GM12878 (cell line): ENCODE measurements at regions not wholly inside any gene's neighbourhood (a gene's known extent, or its start where the extent isn't known, plus 50 kb on each side); places are given as distances from the start of the nearest gene placed in this dataset.

Source experiments
- ATAC-seq: fragments of 200-7000 bp; cut with Tn5 transposase; 3 replicates; pipeline ENCODE4 v1.9.1; 2020; ENCODE audit warnings: mild to moderate bottlenecking, moderate library complexity
- BruUV-seq: library from RNA; stranded (reverse); fragments of 400-500 nt; replicated peaks from 2 replicates; lab custom pipeline; 2021; lab: Mats Ljungman, UMichigan
- CTCF ChIA-PET: fragments of 300-600 bp; sonication (Branson Sonifier 250); formaldehyde crosslinking; extraction: SDS; loops from one replicate; lab custom pipeline; 2021; ENCODE audit warnings: inconsistent platforms; lab: Yijun Ruan, JAX
- POLR2A ChIA-PET: fragments of 350-600 bp; formaldehyde crosslinking; extraction: SDS; loops from one replicate; lab custom pipeline; 2021; ENCODE audit warnings: inconsistent platforms; lab: Charles Lee
- RAD21 ChIA-PET: fragments of 300-600 bp; sonication (Branson Sonifier 250); formaldehyde crosslinking; loops from one replicate; lab custom pipeline; 2023; ENCODE audit warnings: antibody characterized with exemption; ENCODE audit not compliant: unreplicated experiment; lab: Charles Lee
- SMC1A ChIA-PET: fragments of 300-600 bp; sonication (Branson Sonifier 250); formaldehyde crosslinking; loops from one replicate; lab custom pipeline; 2023; ENCODE audit not compliant: unreplicated experiment, uncharacterized antibody; lab: Charles Lee
- DNase-seq: peaks from one replicate; pipeline ENCODE4 v3.0.0-alpha.2; 2011; ENCODE audit warnings: low read depth, low spot score
- FAIRE-seq: peaks from 3 replicates; lab custom pipeline; 2011; peaks lifted over from hg19 to GRCh38; lab: Jason Lieb, UNC
- H2AFZ ChIP-seq: 2 replicates; pipeline ENCODE4 v1.6.0; 2011; ENCODE audit warnings: low read depth, low read length, control low read depth; ENCODE audit not compliant: control insufficient read depth
- H3K27ac ChIP-seq: 2 replicates; pipeline ENCODE4 v1.5.1; 2011; ENCODE audit warnings: control low read depth; ENCODE audit not compliant: control insufficient read depth, insufficient read depth
- H3K27me3 ChIP-seq, 2 experiments: replicated peaks in 1 of 2; 2 replicates each; pipeline versions ENCODE4 v1.6.0 to v1.6.1; 2011; ENCODE audit warnings: low read length in 1 of 2; ENCODE audit not compliant: control insufficient read depth in 2 of 2, insufficient read depth in 2 of 2
- H3K36me3 ChIP-seq, 2 experiments: 2 replicates each; pipeline ENCODE4 v1.5.1; 2011; ENCODE audit warnings: low read length in 1 of 2; ENCODE audit not compliant: control insufficient read depth in 2 of 2, insufficient read depth in 2 of 2
- H3K4me1 ChIP-seq: 2 replicates; pipeline ENCODE4 v1.6.1; 2011; ENCODE audit warnings: mild to moderate bottlenecking, low read length, moderate library complexity, mixed read lengths; ENCODE audit not compliant: control insufficient read depth, insufficient read depth
- H3K4me2 ChIP-seq: 2 replicates; pipeline ENCODE4 v1.6.0; 2011; ENCODE audit warnings: control low read depth; ENCODE audit not compliant: control insufficient read depth, insufficient read depth
- H3K4me3 ChIP-seq: fragments of 200-600 bp; sonication (generic); 2 replicates; pipeline ENCODE4 v1.5.1; 2016
- H3K79me2 ChIP-seq: 2 replicates; pipeline ENCODE4 v1.6.0; 2011; ENCODE audit warnings: low read length; ENCODE audit not compliant: control insufficient read depth, insufficient read depth
- H3K9ac ChIP-seq: 2 replicates; pipeline ENCODE4 v1.8.0; 2011; ENCODE audit warnings: low read length, control low read depth, mixed read lengths; ENCODE audit not compliant: control insufficient read depth, insufficient read depth
- H3K9me3 ChIP-seq: replicated peaks from 3 replicates; pipeline ENCODE4 v1.5.1; 2011; ENCODE audit warnings: mild to moderate bottlenecking, low read length; ENCODE audit not compliant: control insufficient read depth, insufficient read depth
- H4K20me1 ChIP-seq: 2 replicates; pipeline ENCODE4 v1.6.0; 2011; ENCODE audit not compliant: control insufficient read depth, insufficient read depth
- BCL11A ChIP-seq: IDR thresholded peaks from 2 replicates; pipeline ENCODE4 v1.6.1; 2011; ENCODE audit warnings: low read depth, low read length
- EED ChIP-seq: sonication (generic); IDR thresholded peaks from 2 replicates; pipeline ENCODE4 v1.6.1; 2016; ENCODE audit warnings: antibody characterized with exemption, low read depth
- JUND ChIP-seq: IDR thresholded peaks from 2 replicates; pipeline ENCODE4 v1.6.1; 2012; ENCODE audit warnings: low read depth, mild to moderate bottlenecking, low read length, improper control_type of control experiment, moderate library complexity
- MTA3 ChIP-seq: IDR thresholded peaks from 2 replicates; pipeline ENCODE4 v1.6.1; 2012; ENCODE audit warnings: low read length, inconsistent platforms, borderline replicate concordance
- RFX5 ChIP-seq: IDR thresholded peaks from 2 replicates; pipeline ENCODE4 v1.6.1; 2011; ENCODE audit warnings: low read depth, low read length, improper control_type of control experiment
- STAT3 ChIP-seq: IDR thresholded peaks from 2 replicates; pipeline ENCODE4 v1.6.1; 2011; ENCODE audit warnings: low read depth, low read length, improper control_type of control experiment
- WGBS: methylation state at CpG from one replicate; pipeline ENCODE4 v1.1.6; 2016; ENCODE audit warnings: low lambda C conversion rate; ENCODE audit not compliant: insufficient replicate concordance, insufficient coverage; ENCODE audit errors: missing lambda C conversion rate; 5-methylcytosine and 5-hydroxymethylcytosine counted together
- in situ Hi-C: fragments of 300-500 bp; cut with MboI; formaldehyde crosslinking; loops from 9 replicates; pipeline ENCODE4 v1.14.3; 2018; ENCODE audit warnings: mixed read lengths
- intact Hi-C: fragments of 100-400 bp; cut with micrococcal nuclease; formaldehyde crosslinking; loops from one replicate; pipeline ENCODE4 v1.14.2; 2022; ENCODE audit not compliant: unreplicated experiment
- TF ChIP-seq, protein P1 (sequence below): IDR thresholded peaks from 2 replicates; pipeline ENCODE4 v1.6.1; 2011; ENCODE audit warnings: mild to moderate bottlenecking, low read depth, low read length, moderate library complexity; ENCODE audit not compliant: insufficient replicate concordance
- TF ChIP-seq, protein P2 (sequence below): IDR thresholded peaks from 2 replicates; pipeline ENCODE4 v1.6.1; 2011; ENCODE audit warnings: low read depth, low read length, improper control_type of control experiment, borderline replicate concordance
- TF ChIP-seq, protein P3 (sequence below): fragments of 450-650 bp; formaldehyde crosslinking; IDR thresholded peaks from 2 replicates; pipeline ENCODE4 v1.4.0; 2020; ENCODE audit warnings: mild to moderate bottlenecking, moderate library complexity
- TF ChIP-seq, protein P4 (sequence below), 3 experiments: IDR thresholded peaks in 2 of 3; conservative IDR thresholded peaks in 1 of 3; 2 replicates each; pipeline ENCODE4 v1.5.1; 2011; ENCODE audit warnings: low read depth in 3 of 3, low read length in 3 of 3, mild to moderate bottlenecking in 3 of 3, control low read depth in 2 of 3, moderate library complexity in 2 of 3, inconsistent platforms in 1 of 3, mixed read lengths in 1 of 3; ENCODE audit not compliant: control insufficient read depth in 2 of 3, insufficient read depth in 1 of 3; ENCODE audit errors: extremely low read depth in 1 of 3
- TF ChIP-seq, protein P5 (sequence below): fragments of 450-650 bp; IDR thresholded peaks from 2 replicates; pipeline ENCODE4 v1.6.1; 2018; ENCODE audit warnings: mild to moderate bottlenecking, low read depth, moderate library complexity; ENCODE audit not compliant: partially characterized antibody
- TF ChIP-seq, protein P6 (sequence below): IDR thresholded peaks from 2 replicates; pipeline ENCODE4 v1.6.1; 2012; ENCODE audit warnings: low read length, inconsistent platforms

DNA sequence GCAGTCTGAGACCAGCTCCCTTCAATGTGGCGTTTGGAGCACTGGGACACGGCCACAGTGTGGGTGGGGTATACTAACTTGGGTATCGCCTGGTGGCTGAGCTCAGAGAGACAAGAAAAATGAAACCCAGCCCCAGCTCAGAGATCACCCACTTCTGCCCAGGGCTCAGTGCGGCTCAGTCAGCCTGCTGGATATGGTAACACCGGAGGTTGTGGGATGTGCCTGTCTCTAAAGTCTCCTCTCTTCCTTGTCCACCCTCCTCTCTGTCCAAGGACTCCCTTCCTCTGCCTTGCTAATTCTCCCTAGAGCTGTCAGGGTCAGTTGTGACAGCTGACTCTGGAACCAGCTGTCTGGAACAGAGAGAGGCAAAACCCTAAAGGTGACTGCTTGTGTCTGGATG is 149.1 kb downstream of the PTPN20 start:
- SMC1A ChIA-PET = no interaction called here
- no peak overlapping the region for H3K9ac ChIP-seq
- WGBS = 7% methylated on average over 5 of the region's 5 CpGs
- in situ Hi-C loops = no loop called here
- H2AFZ ChIP-seq = no peak overlapping the region
- RAD21 ChIA-PET = no interaction called here
- CTCF ChIA-PET = interaction anchor here (1.1 to 1.4 kb wide), 2 partner anchors 13 to 252 kb away, joined by 5 to 6 read pairs; no protein-coding TSS in a partner anchor
- no peaks in the 10 kb centered on the region for H4K20me1 ChIP-seq
- ATAC-seq = no peak
- peaks cover 4 to 9% of the 10 kb centered on the region in 2 experiments; a peak in 3 of 4 replicates for H3K27me3 ChIP-seq
- no TSS peak for BruUV-seq
- no peaks in the 10 kb centered on the region for H3K9me3 ChIP-seq
- H3K4me1 ChIP-seq = no peaks in the 10 kb centered on the region
- DNase-seq = no peak
- intact Hi-C loops = no loop called here
- H3K4me3 ChIP-seq = no peak overlapping the region
- H3K36me3 ChIP-seq = no peaks in the 10 kb centered on the region
- H3K79me2 ChIP-seq = no peaks in the 10 kb centered on the region
- H3K4me2 ChIP-seq = no peak overlapping the region
- POLR2A ChIA-PET = no interaction called here
- H3K27ac ChIP-seq = no peak overlapping the region
- FAIRE-seq = no peak
- TF ChIP-seq, protein P1, sequence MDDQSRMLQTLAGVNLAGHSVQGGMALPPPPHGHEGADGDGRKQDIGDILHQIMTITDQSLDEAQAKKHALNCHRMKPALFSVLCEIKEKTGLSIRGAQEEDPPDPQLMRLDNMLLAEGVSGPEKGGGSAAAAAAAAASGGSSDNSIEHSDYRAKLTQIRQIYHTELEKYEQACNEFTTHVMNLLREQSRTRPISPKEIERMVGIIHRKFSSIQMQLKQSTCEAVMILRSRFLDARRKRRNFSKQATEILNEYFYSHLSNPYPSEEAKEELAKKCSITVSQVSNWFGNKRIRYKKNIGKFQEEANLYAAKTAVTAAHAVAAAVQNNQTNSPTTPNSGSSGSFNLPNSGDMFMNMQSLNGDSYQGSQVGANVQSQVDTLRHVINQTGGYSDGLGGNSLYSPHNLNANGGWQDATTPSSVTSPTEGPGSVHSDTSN = no peak
- TF ChIP-seq STAT3 = no peak
- TF ChIP-seq RFX5 = no peak
- TF ChIP-seq, protein P2, sequence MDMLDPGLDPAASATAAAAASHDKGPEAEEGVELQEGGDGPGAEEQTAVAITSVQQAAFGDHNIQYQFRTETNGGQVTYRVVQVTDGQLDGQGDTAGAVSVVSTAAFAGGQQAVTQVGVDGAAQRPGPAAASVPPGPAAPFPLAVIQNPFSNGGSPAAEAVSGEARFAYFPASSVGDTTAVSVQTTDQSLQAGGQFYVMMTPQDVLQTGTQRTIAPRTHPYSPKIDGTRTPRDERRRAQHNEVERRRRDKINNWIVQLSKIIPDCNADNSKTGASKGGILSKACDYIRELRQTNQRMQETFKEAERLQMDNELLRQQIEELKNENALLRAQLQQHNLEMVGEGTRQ = no peak
- TF ChIP-seq, protein P3, sequence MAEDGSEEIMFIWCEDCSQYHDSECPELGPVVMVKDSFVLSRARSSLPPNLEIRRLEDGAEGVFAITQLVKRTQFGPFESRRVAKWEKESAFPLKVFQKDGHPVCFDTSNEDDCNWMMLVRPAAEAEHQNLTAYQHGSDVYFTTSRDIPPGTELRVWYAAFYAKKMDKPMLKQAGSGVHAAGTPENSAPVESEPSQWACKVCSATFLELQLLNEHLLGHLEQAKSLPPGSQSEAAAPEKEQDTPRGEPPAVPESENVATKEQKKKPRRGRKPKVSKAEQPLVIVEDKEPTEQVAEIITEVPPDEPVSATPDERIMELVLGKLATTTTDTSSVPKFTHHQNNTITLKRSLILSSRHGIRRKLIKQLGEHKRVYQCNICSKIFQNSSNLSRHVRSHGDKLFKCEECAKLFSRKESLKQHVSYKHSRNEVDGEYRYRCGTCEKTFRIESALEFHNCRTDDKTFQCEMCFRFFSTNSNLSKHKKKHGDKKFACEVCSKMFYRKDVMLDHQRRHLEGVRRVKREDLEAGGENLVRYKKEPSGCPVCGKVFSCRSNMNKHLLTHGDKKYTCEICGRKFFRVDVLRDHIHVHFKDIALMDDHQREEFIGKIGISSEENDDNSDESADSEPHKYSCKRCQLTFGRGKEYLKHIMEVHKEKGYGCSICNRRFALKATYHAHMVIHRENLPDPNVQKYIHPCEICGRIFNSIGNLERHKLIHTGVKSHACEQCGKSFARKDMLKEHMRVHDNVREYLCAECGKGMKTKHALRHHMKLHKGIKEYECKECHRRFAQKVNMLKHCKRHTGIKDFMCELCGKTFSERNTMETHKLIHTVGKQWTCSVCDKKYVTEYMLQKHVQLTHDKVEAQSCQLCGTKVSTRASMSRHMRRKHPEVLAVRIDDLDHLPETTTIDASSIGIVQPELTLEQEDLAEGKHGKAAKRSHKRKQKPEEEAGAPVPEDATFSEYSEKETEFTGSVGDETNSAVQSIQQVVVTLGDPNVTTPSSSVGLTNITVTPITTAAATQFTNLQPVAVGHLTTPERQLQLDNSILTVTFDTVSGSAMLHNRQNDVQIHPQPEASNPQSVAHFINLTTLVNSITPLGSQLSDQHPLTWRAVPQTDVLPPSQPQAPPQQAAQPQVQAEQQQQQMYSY (CRISPR knock-in tag) = no peak
- no peak for TF ChIP-seq MTA3
- TF ChIP-seq, protein P4, sequence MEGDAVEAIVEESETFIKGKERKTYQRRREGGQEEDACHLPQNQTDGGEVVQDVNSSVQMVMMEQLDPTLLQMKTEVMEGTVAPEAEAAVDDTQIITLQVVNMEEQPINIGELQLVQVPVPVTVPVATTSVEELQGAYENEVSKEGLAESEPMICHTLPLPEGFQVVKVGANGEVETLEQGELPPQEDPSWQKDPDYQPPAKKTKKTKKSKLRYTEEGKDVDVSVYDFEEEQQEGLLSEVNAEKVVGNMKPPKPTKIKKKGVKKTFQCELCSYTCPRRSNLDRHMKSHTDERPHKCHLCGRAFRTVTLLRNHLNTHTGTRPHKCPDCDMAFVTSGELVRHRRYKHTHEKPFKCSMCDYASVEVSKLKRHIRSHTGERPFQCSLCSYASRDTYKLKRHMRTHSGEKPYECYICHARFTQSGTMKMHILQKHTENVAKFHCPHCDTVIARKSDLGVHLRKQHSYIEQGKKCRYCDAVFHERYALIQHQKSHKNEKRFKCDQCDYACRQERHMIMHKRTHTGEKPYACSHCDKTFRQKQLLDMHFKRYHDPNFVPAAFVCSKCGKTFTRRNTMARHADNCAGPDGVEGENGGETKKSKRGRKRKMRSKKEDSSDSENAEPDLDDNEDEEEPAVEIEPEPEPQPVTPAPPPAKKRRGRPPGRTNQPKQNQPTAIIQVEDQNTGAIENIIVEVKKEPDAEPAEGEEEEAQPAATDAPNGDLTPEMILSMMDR (IDR thresholded peaks at IDR 0.05 in 2 of 3, conservative IDR thresholded peaks at IDR 0.05 in 1 of 3; ENCODE audit: control insufficient read depth in 2 of 3, extremely low read depth in 1 of 3, insufficient read depth in 1 of 3, low read depth in 3 of 3, low read length in 3 of 3) = no peak
- TF ChIP-seq, protein P5, sequence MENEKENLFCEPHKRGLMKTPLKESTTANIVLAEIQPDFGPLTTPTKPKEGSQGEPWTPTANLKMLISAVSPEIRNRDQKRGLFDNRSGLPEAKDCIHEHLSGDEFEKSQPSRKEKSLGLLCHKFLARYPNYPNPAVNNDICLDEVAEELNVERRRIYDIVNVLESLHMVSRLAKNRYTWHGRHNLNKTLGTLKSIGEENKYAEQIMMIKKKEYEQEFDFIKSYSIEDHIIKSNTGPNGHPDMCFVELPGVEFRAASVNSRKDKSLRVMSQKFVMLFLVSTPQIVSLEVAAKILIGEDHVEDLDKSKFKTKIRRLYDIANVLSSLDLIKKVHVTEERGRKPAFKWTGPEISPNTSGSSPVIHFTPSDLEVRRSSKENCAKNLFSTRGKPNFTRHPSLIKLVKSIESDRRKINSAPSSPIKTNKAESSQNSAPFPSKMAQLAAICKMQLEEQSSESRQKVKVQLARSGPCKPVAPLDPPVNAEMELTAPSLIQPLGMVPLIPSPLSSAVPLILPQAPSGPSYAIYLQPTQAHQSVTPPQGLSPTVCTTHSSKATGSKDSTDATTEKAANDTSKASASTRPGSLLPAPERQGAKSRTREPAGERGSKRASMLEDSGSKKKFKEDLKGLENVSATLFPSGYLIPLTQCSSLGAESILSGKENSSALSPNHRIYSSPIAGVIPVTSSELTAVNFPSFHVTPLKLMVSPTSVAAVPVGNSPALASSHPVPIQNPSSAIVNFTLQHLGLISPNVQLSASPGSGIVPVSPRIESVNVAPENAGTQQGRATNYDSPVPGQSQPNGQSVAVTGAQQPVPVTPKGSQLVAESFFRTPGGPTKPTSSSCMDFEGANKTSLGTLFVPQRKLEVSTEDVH = no peak
- TF ChIP-seq BCL11A = no peak
- TF ChIP-seq EED = no peak
- TF ChIP-seq JUND = no peak
- TF ChIP-seq, protein P6, sequence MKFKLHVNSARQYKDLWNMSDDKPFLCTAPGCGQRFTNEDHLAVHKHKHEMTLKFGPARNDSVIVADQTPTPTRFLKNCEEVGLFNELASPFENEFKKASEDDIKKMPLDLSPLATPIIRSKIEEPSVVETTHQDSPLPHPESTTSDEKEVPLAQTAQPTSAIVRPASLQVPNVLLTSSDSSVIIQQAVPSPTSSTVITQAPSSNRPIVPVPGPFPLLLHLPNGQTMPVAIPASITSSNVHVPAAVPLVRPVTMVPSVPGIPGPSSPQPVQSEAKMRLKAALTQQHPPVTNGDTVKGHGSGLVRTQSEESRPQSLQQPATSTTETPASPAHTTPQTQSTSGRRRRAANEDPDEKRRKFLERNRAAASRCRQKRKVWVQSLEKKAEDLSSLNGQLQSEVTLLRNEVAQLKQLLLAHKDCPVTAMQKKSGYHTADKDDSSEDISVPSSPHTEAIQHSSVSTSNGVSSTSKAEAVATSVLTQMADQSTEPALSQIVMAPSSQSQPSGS = no peak
